Neural progenitor cell (in vitro differentiated cells): ENCODE measurements at regions not wholly inside any gene's neighbourhood (a gene's known extent, or its start where the extent isn't known, plus 50 kb on each side); places are given as distances from the start of the nearest gene placed in this dataset.

Experiments used
- DNase-seq: peaks from one replicate; pipeline ENCODE4 v3.0.0-alpha.2; 2016; ENCODE audit warnings: low spot score
- H2AFZ ChIP-seq: fragments of 200-600 bp; sonication (generic); replicated peaks from 2 replicates; pipeline ENCODE4 v1.6.1; 2016; ENCODE audit warnings: antibody characterized with exemption
- H3F3A ChIP-seq: fragments of 200-600 bp; sonication (generic); 2 replicates; pipeline ENCODE4 v1.6.1; 2016; ENCODE audit warnings: antibody characterized with exemption, low read depth
- H3K27ac ChIP-seq: fragments of 200-600 bp; sonication (generic); 2 replicates; pipeline ENCODE4 v1.5.1; 2016; ENCODE audit warnings: mild to moderate bottlenecking
- H3K27me3 ChIP-seq: fragments of 200-600 bp; sonication (generic); 2 replicates; pipeline ENCODE4 v1.6.1; 2016; ENCODE audit warnings: mild to moderate bottlenecking, moderate library complexity
- H3K36me3 ChIP-seq: fragments of 200-600 bp; sonication (generic); 2 replicates; pipeline ENCODE4 v1.5.1; 2016
- H3K4me1 ChIP-seq: fragments of 200-600 bp; sonication (generic); 2 replicates; pipeline ENCODE4 v1.6.1; 2016; ENCODE audit warnings: mixed run types
- H3K4me2 ChIP-seq: fragments of 200-600 bp; sonication (generic); 2 replicates; pipeline ENCODE4 v1.6.1; 2016
- H3K4me3 ChIP-seq: fragments of 200-600 bp; sonication (generic); 2 replicates; pipeline ENCODE4 v1.5.1; 2016
- H3K79me2 ChIP-seq: fragments of 200-600 bp; sonication (generic); 2 replicates; pipeline ENCODE4 v1.6.1; 2016; ENCODE audit warnings: low read depth
- H3K9ac ChIP-seq: fragments of 200-600 bp; sonication (generic); 2 replicates; pipeline ENCODE4 v1.6.1; 2016
- H3K9me3 ChIP-seq: fragments of 200-600 bp; sonication (generic); 2 replicates; pipeline ENCODE4 v1.5.1; 2016; ENCODE audit warnings: low read depth
- H4K20me1 ChIP-seq: fragments of 200-600 bp; sonication (generic); 2 replicates; pipeline ENCODE4 v1.6.1; 2016; ENCODE audit warnings: low read depth
- H3K27ac Mint-ChIP-seq: 3 replicates; pipeline ENCODE4 v1.8.0; 2021; ENCODE audit warnings: mixed read lengths
- H3K27me3 Mint-ChIP-seq: 2 replicates; pipeline ENCODE4 v1.8.0; 2022; ENCODE audit warnings: low read depth, mild to moderate bottlenecking, inconsistent platforms, moderate library complexity, mixed read lengths; ENCODE audit not compliant: insufficient read depth
- H3K36me3 Mint-ChIP-seq: 3 replicates; pipeline ENCODE4 v1.8.0; 2021; ENCODE audit warnings: mixed read lengths
- H3K4me1 Mint-ChIP-seq: 3 replicates; pipeline ENCODE4 v1.8.0; 2021; ENCODE audit warnings: mixed read lengths
- H3K4me3 Mint-ChIP-seq: 3 replicates; pipeline ENCODE4 v1.8.0; 2021; ENCODE audit warnings: mild to moderate bottlenecking, moderate library complexity, mixed read lengths
- H3K9me3 Mint-ChIP-seq: 3 replicates; pipeline ENCODE4 v1.8.0; 2020; ENCODE audit warnings: mixed read lengths
- EZH2 ChIP-seq: fragments of 200-600 bp; sonication (generic); IDR thresholded peaks from 2 replicates; pipeline ENCODE4 v1.6.1; 2017; ENCODE audit warnings: antibody characterized with exemption, mild to moderate bottlenecking, moderate library complexity
- EZH2phosphoT487 ChIP-seq: fragments of 200-600 bp; sonication (generic); IDR thresholded peaks from 2 replicates; pipeline ENCODE4 v1.6.1; 2017; ENCODE audit warnings: antibody characterized with exemption
- TF ChIP-seq, protein P1 (sequence below): fragments of 200-600 bp; sonication (generic); IDR thresholded peaks from 2 replicates; pipeline ENCODE4 v1.5.1; 2017; ENCODE audit warnings: antibody characterized with exemption, mild to moderate bottlenecking

DNA sequence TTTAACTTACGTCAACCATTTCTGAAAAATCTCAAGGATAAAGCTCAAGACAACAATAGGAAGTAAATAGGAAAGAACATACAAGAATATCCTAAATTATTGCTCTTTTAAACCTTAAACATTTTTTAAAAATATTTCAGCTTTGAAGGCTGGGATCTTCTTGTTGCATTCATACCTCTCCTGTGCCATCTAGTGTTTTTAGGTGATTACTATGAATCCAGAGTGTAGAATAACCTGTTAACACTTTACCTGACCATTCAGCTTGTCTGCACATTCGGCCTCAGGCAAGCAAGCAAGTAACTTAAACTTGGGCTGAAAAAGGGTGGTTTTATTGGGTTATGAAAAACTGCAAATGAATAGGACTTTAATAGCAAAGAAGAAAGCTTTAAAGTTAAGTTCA, 507.8 kb upstream of the INTU start:
- H3K9me3 Mint-ChIP-seq, result no peaks in the 10 kb centered on the region
- Histone ChIP-seq H3K4me1 (peaks cover 7% of the 10 kb centered on the region), H4K20me1 (no peaks in the 10 kb centered on the region), H3K9ac (no peak overlapping the region), H3K36me3 (no peaks in the 10 kb centered on the region), H3F3A (no peaks in the 10 kb centered on the region), H2AFZ (no peak overlapping the region), H3K27ac (no peak overlapping the region), H3K4me3 (no peak overlapping the region), H3K4me2 (no peak overlapping the region), H3K79me2 (no peaks in the 10 kb centered on the region), H3K27me3 (no peaks in the 10 kb centered on the region), H3K9me3 (no peaks in the 10 kb centered on the region)
- H3K4me1 Mint-ChIP-seq, result peaks cover 9% of the 10 kb centered on the region
- no peak overlapping the region for H3K4me3 Mint-ChIP-seq
- DNase-seq, result no peak
- TF ChIP-seq EZH2phosphoT487 (no peak), EZH2 (no peak)
- TF ChIP-seq, protein P1, sequence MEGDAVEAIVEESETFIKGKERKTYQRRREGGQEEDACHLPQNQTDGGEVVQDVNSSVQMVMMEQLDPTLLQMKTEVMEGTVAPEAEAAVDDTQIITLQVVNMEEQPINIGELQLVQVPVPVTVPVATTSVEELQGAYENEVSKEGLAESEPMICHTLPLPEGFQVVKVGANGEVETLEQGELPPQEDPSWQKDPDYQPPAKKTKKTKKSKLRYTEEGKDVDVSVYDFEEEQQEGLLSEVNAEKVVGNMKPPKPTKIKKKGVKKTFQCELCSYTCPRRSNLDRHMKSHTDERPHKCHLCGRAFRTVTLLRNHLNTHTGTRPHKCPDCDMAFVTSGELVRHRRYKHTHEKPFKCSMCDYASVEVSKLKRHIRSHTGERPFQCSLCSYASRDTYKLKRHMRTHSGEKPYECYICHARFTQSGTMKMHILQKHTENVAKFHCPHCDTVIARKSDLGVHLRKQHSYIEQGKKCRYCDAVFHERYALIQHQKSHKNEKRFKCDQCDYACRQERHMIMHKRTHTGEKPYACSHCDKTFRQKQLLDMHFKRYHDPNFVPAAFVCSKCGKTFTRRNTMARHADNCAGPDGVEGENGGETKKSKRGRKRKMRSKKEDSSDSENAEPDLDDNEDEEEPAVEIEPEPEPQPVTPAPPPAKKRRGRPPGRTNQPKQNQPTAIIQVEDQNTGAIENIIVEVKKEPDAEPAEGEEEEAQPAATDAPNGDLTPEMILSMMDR, result no peak
- H3K27ac Mint-ChIP-seq, result no peak overlapping the region
- no peaks in the 10 kb centered on the region for H3K36me3 Mint-ChIP-seq
- H3K27me3 Mint-ChIP-seq, result no peaks in the 10 kb centered on the region

DNA sequence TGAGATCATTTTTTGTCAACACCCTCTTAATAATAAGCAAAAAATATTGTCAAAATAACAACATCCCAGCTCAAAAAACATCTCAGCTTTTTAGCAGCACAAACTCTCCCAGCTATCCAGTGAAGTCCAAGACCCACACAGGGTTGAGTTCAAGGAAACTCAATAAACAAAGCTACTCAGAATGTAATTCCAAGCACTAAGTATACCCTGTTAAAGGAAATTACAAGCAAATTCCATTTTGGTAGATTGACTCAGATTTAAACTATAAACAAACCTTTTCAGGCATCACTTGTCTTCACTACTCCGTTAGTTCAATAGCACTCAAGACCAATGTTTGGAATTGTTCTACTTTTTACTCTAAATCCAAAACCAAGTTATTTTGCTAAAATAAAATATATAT, 506.0 kb upstream of the INTU start:
- Histone ChIP-seq H3K9ac (no peak overlapping the region), H3K4me2 (no peak overlapping the region), H3K4me1 (no peaks in the 10 kb centered on the region), H3F3A (no peaks in the 10 kb centered on the region), H3K79me2 (no peaks in the 10 kb centered on the region), H3K27me3 (no peaks in the 10 kb centered on the region), H3K36me3 (no peaks in the 10 kb centered on the region), H3K9me3 (no peaks in the 10 kb centered on the region), H4K20me1 (no peaks in the 10 kb centered on the region), H3K4me3 (no peak overlapping the region), H2AFZ (no peak overlapping the region), H3K27ac (no peak overlapping the region)
- H3K4me3 Mint-ChIP-seq, result no peak overlapping the region
- H3K4me1 Mint-ChIP-seq, result peaks cover 5% of the 10 kb centered on the region
- DNase-seq, result no peak
- H3K36me3 Mint-ChIP-seq, result no peaks in the 10 kb centered on the region
- no peak for TF ChIP-seq EZH2phosphoT487
- no peak for TF ChIP-seq EZH2
- TF ChIP-seq, protein P1, result no peak
- no peak overlapping the region for H3K27ac Mint-ChIP-seq
- H3K27me3 Mint-ChIP-seq, result no peaks in the 10 kb centered on the region
- no peaks in the 10 kb centered on the region for H3K9me3 Mint-ChIP-seq

DNA sequence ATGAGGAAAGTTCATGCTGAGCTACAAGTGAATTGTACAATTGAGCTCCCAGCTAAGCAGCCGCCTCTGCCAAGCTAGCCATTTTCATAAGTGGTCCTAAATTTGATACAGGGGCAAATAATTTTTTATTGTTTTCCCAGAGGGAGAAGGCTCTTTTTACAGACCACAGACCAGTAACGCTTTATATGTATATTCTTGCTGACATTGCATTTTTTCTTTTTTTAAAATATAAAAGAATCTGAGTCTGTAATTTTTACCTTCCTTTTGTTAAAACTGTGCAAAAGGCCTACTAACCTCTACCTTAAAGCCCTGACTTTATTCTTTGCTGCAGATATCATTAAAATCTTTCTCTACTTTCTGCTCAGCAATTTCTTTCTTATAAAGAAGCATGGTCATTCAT, 501.2 kb upstream of the INTU start:
- no peaks in the 10 kb centered on the region for H3K27me3 ChIP-seq
- TF ChIP-seq EZH2 (no peak), EZH2phosphoT487 (no peak)
- TF ChIP-seq, protein P1, result no peak
- H3K9me3 Mint-ChIP-seq, result no peaks in the 10 kb centered on the region
- H3K79me2 ChIP-seq, result no peaks in the 10 kb centered on the region
- no peak for DNase-seq
- no peaks in the 10 kb centered on the region for H3K4me1 ChIP-seq
- no peaks in the 10 kb centered on the region for H3F3A ChIP-seq
- H3K9ac ChIP-seq, result no peak overlapping the region
- H3K9me3 ChIP-seq, result no peaks in the 10 kb centered on the region
- H3K27me3 Mint-ChIP-seq, result no peaks in the 10 kb centered on the region
- no peak overlapping the region for H3K4me3 ChIP-seq
- H3K36me3 Mint-ChIP-seq, result no peaks in the 10 kb centered on the region
- H3K27ac Mint-ChIP-seq, result no peak overlapping the region
- no peak overlapping the region for H3K4me2 ChIP-seq
- no peaks in the 10 kb centered on the region for H4K20me1 ChIP-seq
- H3K36me3 ChIP-seq, result no peaks in the 10 kb centered on the region
- no peak overlapping the region for H3K27ac ChIP-seq
- H2AFZ ChIP-seq, result no peak overlapping the region
- H3K4me1 Mint-ChIP-seq, result no peaks in the 10 kb centered on the region
- no peak overlapping the region for H3K4me3 Mint-ChIP-seq

DNA sequence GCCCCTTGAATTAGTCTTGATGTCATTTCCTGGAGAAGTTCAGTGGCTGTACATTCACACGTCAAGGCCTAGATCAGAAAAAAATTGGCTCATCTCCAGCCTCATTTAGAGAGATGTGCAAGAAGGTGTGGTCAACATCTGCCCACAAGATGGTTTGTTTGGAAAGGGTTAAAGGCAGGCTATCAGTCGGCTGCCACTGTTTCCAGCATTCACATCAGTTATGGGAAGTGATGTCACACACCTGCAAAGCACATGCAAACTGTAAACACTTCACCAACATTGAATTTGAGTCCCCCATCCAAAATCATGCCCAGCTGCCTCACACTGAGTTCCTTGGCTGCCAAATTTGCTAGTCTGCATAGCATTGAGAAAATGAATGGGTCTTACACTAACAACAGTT, 498.3 kb upstream of the INTU start:
- no peaks in the 10 kb centered on the region for H4K20me1 ChIP-seq
- no peak overlapping the region for H3K27ac ChIP-seq
- DNase-seq, result no peak
- H3K9ac ChIP-seq, result no peak overlapping the region
- H3K9me3 ChIP-seq, result no peaks in the 10 kb centered on the region
- no peaks in the 10 kb centered on the region for H3K4me1 ChIP-seq
- no peaks in the 10 kb centered on the region for H3F3A ChIP-seq
- no peaks in the 10 kb centered on the region for H3K27me3 ChIP-seq
- Mint-ChIP-seq H3K36me3 (no peaks in the 10 kb centered on the region), H3K4me1 (no peaks in the 10 kb centered on the region), H3K9me3 (no peaks in the 10 kb centered on the region), H3K4me3 (no peak overlapping the region), H3K27me3 (no peaks in the 10 kb centered on the region), H3K27ac (no peak overlapping the region)
- no peak overlapping the region for H2AFZ ChIP-seq
- no peak overlapping the region for H3K4me3 ChIP-seq
- no peak for TF ChIP-seq EZH2
- TF ChIP-seq, protein P1, result no peak
- no peaks in the 10 kb centered on the region for H3K79me2 ChIP-seq
- H3K36me3 ChIP-seq, result no peaks in the 10 kb centered on the region
- H3K4me2 ChIP-seq, result no peak overlapping the region
